OCI-LY1 (cell line): ENCODE measurements at regions not wholly inside any gene's neighbourhood (a gene's known extent, or its start where the extent isn't known, plus 50 kb on each side); places are given as distances from the start of the nearest gene placed in this dataset.

Experiments
- EZH2 ChIP-seq: fragments of 200-600 bp; sonication (generic), shearing (Covaris generic); IDR thresholded peaks from 2 replicates; pipeline ENCODE4 v1.8.0; 2017; ENCODE audit warnings: borderline replicate concordance, mixed run types, mild to moderate bottlenecking, antibody characterized with exemption, low read length, moderate library complexity, mixed read lengths
- TF ChIP-seq, protein P1 (sequence below): fragments of 200-600 bp; sonication (generic), shearing (Covaris generic); IDR thresholded peaks from 2 replicates; pipeline ENCODE4 v1.5.1; 2017; ENCODE audit warnings: mild to moderate bottlenecking, antibody characterized with exemption, low read length, moderate library complexity, mixed read lengths

DNA sequence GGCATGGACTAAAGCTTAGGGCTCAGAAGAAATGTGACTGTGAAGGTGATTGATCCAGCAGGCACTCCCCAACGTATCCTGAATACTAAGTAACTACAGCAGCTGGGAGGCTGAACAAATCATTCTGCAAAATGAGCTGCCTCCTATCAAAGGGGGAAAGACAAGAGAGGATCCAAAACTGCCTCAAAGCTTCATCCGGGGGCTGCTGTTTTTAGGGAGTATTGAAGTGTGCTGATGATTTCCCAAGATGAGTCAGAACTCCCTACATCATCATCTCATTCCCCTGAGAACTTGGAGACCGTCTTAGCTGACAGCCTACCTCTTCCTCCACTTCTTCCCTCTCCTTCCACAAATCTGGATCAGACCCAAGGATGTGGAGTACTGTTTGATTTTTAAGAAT is 108.4 kb upstream of the GRAMD1B start:
- TF ChIP-seq, protein P1, sequence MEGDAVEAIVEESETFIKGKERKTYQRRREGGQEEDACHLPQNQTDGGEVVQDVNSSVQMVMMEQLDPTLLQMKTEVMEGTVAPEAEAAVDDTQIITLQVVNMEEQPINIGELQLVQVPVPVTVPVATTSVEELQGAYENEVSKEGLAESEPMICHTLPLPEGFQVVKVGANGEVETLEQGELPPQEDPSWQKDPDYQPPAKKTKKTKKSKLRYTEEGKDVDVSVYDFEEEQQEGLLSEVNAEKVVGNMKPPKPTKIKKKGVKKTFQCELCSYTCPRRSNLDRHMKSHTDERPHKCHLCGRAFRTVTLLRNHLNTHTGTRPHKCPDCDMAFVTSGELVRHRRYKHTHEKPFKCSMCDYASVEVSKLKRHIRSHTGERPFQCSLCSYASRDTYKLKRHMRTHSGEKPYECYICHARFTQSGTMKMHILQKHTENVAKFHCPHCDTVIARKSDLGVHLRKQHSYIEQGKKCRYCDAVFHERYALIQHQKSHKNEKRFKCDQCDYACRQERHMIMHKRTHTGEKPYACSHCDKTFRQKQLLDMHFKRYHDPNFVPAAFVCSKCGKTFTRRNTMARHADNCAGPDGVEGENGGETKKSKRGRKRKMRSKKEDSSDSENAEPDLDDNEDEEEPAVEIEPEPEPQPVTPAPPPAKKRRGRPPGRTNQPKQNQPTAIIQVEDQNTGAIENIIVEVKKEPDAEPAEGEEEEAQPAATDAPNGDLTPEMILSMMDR: no peak
- no peak for TF ChIP-seq EZH2
